NCI-H82 treated with DMSO at 0.1 percent for 48 hours (cell line): ENCODE measurements at regions not wholly inside any gene's neighbourhood (a gene's known extent, or its start where the extent isn't known, plus 50 kb on each side); places are given as distances from the start of the nearest gene placed in this dataset.
"Not testable (repeated sequence)": the region's sequence is repeated elsewhere in the genome, so short reads cannot be mapped to it uniquely, and the experiment has no call there.

Source experiments
- DNase-seq: peaks from one replicate; lab custom pipeline; 2025; ENCODE audit not compliant: unreplicated experiment; lab: John Stamatoyannopoulos, UW

DNA sequence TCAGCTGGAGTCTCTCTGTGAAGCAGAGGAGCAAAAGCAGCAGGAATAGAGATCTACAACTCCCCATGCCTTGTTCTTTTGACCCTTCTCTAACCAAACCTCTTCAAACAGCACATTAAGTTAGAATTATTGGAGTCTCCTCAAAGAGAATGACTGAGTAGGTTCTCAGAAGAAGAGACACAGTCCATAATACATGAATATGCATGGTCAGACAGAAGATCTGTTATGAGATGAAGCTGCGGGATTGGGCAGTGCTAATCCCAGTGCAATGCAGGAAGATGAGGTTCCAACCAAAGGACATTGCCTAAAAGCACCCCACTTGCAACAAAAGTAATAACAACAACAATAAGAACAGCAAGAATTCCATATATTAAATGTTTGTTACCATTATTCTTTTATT, 887.9 kb upstream of the TENM4 start:
- DNase-seq, result no peak

DNA sequence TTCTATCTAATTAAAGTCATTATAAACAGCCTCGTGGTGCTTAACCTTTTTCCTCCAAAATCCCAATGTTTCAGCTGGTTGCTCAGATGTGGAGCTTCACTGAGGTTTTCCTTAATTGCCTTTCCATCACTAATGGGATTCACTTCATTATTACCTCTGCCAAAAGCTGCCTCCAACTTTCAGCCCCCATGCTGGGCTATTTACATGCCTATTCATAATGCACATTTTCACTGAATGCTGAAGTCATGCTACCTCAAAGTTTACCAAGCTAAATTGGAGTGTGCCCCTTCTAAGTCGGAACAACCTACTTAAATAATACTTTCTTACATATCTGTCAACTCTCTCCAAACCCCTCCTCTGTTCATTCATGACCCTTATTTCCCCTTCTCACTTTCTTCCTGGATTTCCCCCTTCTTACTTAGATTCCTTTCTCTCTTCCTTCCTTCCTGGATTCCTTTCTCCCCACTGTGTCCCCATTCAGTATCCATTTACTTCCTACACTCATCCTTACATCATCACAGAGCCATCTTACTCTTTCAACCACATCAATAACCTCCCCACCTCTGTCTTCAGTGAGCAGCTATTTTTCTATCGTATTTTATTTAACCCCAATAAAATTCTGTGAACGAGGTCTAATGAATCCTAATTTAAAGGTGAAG, 887.3 kb upstream of the TENM4 start:
- no peak for DNase-seq

DNA sequence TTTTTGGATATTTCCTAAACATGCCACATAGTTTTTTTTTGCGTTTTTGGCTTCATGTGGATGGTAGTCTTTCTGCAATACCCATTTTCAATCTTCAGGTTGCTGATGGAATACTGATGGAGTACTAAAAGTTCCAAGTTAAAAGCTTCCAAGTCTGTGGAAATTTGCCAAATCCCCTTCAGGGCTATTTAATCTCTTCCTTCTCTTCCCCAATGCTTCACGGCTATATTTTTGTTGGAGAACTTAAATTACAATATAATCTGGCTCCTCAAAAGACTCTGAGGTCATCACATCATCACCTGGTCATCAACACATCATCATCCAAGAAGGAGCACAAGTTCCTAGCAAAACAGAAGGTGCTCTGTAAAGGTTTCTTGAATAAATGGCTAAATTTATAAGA, 881.0 kb upstream of the TENM4 start:
- no peak for DNase-seq

DNA sequence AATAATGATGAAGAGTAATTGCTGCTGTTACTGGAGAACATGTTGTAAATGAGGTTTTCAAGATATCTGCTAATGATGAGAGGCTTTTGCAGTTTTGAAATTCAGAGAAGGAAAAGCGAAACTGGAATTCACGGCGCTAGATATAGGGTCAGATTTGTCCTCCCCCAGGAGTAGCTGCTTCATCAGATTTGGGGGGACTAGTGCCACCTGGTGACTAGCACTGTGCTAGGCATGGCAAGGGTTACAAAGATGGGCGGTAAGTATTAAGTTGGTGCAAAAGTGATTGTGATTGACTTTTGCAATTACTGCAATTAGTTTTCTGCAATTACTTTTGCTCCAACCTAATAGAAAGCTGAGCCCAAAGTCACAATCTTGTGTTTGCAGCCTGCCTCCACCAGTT, 879.9 kb upstream of the TENM4 start:
- no peak for DNase-seq

DNA sequence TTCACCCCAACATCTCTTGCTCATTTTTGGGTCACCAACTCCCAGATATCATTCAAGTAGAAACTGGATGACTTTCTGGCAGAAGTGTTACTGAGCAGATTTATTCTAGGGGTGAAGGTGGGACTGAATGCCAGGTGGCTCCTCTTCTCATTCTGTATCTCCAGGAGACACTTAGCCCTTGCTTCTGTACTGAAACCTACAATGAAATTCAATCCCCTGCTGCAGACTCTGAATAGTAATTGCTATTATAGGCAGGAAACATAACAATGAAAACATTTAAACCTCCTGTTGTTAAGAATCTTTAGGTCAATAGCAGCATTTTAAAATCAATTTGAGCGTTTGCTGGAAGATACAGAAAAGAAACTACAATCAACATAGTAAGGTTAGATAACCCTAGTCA, 879.4 kb upstream of the TENM4 start:
- DNase-seq, result no peak

DNA sequence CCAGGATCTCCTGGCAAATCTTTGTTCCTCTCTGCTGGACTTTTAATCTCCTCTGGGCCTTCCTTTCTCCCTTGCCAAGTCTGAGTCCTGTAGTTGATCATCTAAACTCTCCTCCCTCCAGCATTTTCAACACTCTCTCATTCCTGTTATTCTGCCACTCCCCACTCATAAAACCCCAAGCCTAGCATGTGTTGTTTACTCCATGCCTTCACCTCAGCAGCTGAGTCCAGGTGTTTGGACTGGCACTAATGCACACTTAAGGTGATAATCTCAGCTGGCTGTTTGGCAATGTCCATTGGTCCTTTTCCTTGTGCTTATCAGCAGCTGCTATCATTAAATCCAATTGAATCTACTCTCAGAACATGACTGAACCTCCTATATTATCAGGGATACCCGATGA, 876.8 kb upstream of the TENM4 start:
- no peak for DNase-seq

DNA sequence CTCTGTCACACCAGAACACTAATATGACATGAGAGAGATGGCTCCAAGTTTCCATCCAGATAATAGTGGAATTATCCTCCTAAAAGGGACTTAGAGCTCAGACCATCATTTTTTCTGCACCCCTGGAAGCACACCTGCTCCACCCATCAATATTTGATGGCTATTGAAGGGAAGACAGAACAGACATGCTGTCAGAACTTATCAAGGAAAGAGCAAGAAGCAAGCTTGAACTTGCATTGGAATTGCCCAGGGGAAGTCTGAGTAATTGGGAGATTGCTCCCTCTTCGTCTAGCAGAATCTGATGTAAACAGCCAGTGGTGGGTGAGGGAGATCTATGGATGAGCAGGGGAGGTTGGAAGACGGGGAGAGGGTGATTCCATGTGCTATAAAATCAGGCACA, 874.4 kb upstream of the TENM4 start:
- no peak for DNase-seq

DNA sequence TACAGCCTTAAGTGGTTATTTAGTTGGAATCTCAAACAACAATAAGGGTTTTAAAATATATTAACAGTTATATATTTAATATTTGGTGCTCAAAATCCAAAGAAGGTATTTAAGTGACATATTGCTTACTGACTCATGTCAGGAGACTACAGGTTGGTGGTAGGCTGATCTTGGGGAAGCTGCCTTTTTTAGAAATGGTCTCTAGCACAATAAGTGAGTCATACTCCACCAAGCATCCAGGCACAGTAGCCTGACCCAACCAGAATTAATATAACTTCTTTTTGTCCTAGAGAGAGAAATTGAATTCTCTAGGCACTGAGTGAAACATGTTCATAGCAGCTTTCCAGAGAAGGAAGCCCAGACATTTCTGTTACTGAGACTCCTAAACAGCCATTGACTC, 868.5 kb upstream of the TENM4 start:
- no peak for DNase-seq

DNA sequence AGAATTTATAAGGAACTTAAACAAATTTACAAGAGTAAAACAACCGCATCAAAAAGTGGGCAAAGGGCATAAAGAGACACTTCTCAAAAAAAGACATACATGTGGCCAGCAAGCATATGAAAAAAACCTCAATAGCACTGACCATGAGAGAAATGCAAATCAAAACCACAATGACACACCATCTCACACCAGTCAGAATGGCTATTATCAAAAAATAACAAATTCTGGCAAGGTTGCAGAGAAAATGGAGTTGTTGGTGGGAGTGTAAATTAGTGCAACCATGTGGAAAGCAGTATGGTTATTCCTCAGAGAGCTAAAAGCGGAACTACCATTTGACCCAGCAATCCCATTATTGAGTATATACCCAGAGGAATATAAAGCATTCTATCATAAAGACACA, 866.8 kb upstream of the TENM4 start:
- no peak for DNase-seq

DNA sequence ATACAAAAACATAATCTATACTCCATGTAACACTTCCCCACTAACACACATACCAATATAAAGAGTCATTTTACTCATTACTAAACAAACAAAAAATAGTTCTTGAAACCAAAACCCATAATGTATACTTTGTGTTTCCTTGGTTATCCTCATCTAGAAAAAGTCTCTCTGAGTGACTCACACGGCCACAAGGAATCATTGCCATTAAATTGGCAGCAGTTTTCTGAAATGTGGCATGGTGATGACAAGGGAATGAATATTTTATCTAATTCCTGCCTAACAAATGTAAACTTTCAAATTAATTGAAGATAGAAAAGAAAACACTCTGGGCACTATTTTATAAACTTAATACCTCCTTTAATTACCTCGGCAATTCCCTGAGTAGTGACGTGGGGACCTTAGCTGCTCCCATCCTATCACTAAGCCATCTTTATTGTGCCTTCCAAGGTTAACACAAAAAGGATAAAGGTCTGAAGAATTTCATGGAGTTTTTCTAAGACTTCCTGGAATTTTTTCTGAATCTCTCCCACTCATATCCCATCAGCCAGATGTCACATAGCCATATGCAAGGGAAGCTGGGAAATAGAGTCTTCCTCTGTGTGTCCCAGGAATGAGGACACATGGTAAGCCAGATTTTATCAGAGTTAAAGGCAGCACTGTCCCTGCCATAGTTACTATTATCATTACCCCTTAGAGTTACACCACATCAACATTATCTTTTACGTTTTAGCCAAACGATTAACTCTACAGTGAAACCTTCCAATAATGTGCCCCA, 857.2 kb upstream of the TENM4 start:
- DNase-seq, result no peak

DNA sequence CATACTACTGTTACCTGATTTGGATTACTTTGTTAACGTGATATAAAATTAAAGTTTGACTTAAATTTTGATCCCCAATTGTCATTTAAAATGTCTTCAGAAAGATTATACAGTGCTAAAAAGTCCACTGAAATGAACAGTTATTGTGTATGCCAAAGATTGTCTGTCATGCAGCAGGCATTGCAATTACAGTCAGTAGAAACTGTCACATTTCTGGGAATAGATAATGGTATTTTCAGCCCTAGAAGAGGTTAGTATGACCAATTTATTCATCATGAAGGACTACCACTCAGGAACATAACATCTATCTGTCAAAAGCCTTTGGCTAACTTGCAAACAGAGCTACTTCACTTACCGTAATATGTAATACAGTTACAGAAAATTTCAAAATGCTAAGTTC, 852.5 kb upstream of the TENM4 start:
- no peak for DNase-seq

DNA sequence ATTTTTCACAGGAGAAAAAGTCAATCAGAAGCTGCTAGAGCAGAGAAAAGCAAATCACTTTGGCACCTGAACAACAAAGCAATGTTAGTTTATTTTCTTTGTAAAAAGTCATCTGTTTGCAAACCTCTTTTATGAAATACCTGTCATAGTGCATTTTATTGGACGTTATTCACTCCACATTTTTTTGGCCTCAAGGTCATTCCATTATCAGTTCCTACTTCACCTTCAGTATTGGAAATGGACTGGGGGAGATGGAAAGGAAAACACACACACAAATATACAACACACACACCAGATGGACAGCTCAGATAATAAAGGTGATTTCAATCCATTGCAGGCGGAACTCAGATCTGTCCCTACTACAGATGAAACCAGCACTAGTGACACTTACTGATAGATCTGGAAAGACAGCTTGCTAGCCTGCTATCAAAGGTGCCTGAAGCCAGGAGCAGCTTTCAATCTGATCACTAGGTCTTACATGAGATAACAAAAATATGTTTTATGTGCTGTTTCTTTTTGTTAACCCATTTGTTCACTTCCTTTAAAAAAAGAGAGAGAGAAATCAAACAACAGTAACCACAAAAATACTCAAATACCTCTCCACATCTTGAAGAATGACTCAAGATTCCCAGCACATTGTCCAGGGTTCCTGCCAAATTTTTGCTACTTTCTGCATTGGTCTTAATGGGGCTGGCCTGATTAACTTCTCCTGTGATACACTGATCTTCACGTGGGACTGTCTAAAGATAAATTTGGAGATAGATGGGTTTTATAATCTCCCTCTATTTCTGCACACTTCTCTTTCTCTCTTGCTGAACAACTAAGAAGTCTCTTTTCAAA, 844.3 kb upstream of the TENM4 start:
- no peak for DNase-seq

DNA sequence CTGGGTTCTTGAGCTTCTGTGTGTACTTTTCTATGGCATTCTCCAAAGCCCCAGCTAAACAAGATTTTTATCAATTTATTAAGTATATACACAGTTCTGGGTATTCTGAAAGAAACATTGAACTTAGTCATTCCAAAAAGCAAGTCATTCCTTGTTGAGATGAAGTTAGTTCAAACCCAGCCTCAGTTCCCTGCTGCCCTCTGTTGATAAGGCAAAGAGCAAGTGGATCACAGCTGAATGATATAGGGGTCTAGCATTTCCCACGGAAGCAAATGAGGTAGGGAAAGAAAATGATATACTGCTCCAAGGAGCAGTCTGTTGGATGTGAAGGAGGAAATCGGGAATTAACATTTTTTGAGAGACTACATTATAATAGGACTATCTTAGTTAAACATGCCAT, 841.8 kb upstream of the TENM4 start:
- no peak for DNase-seq

DNA sequence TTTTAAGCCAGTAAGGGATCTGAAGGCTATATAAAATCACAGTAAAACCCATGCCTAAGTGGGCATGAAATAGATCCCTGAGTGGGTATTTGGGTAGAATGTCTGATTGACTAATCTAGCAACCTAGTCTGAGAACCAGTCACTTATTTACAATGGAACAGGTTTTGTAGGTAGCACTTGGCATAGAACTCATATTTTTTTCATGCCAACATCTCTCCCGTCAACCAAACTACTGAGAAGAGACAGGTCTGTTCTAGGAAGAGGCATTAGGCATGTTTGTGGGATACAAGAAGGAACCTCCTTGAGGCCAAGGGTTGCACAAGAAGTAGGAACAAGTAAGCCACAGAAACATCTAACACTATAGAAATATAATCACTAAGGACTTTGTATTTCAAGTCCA, 840.4 kb upstream of the TENM4 start:
- DNase-seq, result no peak

DNA sequence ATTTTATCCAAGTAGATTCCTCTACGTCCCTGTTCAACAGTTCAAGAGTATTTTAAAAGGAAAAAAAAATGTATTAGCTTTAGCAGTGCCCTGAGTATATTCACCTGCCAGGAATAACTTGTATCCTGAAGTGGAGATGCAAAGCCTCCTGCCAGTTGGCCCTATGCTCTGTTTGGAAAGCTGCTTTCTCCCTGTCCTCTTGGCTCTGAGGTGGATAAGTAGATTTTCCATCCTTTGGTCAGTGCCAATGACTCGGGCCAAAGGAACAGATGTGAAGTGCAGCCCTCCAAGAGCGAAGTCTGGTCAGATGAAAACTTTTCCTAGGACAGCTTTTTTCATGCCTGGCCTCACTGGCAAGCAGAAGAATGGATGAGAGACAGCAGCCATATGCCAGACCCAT, 839.9 kb upstream of the TENM4 start:
- DNase-seq, result no peak

DNA sequence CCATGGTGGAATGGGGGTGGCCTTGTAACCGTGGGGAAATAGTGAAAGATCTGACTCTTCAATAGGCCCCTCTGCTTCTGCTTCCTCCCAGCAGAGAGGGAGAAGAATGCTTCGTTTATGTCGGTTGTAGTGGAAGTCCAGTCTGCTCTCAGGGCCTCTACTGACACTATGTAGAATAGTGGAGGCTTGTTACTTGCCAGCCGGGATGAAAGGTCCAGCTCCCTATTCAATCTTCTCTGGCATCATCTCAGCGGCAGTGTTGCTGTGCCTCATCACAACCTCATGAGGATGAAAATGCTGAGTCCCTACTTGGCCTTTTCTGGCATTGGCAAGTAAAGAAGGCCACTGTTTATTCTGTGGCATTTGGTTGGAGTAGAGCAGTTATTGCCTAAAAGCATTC, 820.9 kb upstream of the TENM4 start:
- DNase-seq, result no peak

DNA sequence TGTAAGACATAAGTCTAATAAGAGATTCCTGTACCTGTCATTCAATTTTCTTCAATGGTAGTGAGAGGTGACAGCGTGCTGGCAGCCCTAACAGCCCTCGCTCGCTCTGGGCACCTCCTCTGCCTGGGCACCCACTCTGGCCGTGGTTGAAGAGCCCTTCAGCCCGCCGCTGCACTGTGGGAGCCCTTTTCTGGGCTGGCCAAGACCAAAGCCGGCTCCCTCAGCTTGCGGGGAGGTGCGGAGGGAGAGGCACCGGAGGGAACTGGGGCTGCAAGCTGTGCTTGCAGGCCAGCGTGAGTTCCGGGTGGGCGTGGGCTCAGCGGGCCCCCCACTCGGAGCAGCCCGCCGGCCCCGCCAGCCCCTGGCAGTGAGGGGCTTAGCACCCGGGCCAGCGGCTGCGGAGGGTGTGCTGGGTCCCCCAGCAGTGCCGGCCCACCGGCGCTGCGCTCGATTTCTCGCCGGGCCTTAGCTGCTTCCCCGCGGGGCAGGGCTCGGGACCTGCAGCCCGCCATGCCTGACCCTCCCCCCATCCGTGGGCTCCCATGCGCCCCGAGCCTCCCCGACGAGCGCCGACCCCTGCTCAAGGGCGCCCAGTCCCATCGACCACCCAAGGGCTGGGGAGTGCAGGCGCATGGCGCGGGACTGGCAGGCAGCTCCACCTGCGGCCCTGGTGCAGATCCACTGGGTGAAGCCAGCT, 816.6 kb upstream of the TENM4 start:
- not testable (repeated sequence) for DNase-seq

DNA sequence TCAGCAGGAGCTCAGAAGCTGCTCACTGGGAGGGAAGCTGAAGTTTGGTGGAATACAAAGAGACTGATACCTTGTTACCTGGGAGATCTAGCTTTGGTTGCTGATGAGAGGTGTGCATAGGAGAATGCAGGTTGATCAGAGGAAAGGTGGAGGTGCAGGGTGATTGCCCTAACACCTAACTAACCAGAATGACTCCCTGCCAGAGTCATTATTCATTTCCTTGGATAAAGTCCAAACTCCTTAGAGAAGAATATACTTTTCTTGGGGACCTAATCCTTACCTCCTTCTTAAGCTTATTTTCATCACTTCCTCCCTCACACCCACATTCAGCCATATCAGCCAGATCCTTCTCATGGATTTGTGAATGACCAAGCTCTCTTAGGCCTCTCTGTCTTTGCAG, 814.2 kb upstream of the TENM4 start:
- no peak for DNase-seq

DNA sequence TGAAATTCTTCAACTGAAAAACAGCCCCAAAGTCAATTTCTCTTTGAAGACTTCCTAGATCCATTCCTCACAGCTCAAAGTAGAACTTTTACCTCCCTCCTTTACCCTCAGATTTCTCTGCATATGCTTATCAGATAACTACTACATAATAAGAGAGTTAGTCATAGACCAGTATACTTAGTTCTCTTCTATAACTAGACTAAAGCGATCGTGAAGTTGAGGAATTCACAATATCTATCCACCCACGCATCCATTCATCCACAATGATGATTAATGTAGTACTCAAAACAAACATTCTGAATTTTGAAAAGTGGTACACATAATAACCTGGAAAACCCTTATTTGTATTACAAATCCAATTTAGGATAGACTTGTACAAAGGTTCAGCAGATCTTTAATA, 800.9 kb upstream of the TENM4 start:
- DNase-seq, result no peak

DNA sequence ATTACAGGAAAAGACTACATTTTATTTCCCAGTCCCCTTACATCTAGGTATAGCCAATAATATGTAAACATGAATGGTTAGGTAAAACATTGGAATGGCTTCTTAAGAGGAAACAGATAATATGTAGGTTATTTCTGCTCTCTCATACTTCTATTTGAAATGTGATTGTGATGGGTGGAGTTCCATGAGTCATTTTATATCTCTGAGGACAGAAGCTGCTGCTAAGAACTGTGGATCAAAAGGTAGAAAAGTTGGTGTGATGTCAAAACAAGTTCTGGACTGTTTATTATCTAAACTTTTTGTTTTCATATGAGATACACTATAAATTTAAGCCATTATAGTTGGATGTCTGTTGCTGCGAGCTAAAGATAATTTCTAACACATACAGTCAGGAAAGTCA, 799.4 kb upstream of the TENM4 start:
- no peak for DNase-seq

DNA sequence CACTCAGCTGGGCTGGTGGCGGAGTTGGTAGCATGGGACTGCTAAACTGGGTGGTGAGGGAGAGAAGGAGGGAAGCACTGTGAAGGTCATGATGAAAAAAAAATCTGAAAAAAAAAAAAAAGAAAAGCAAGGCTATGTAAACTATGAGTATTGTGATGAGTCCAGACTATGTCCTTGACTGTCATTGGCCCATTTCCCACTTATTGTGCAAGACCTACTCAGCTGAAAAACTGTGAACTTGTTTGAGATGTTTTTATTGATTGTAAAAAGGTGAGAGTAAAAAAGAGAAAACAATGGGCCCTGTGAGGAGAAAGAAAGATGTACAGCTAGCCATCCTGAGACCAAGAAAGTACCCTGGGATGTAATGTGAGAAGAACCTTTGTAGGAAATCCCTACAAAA, 798.4 kb upstream of the TENM4 start:
- no peak for DNase-seq

DNA sequence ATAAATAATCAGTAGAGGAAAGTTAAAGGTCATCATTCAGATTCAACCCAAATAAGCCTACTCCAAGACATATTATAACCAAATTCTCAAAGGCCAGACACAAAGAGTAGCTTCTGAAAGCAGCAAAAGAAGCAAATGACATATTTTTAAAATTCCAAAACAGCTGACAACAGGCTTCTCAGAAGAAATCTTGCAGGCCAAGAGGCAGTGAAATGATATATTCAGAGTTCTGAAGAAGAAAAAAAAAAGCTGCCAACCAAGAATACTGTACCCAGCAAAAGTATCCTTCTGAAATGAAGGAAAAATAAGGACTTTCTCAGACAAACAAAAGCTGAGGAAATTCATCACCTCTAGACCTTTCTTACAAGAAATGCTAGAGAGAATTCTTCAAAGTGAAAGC, 787.1 kb upstream of the TENM4 start:
- DNase-seq, result no peak
